Fibroblast of lung (primary cell): ENCODE measurements at regions not wholly inside any gene's neighbourhood (a gene's known extent, or its start where the extent isn't known, plus 50 kb on each side); places are given as distances from the start of the nearest gene placed in this dataset.

Source experiments
- EZH2 ChIP-seq: IDR thresholded peaks from 2 replicates; pipeline ENCODE4 v1.5.1; 2012; ENCODE audit warnings: low read length, control low read depth, mild to moderate bottlenecking; ENCODE audit errors: missing control alignments
- TF ChIP-seq, protein P1 (sequence below), 2 donors: IDR thresholded peaks in 1 of 2; conservative IDR thresholded peaks in 1 of 2; 1 replicate in 1 of 2; 2 replicates in 1 of 2; pipeline ENCODE4 v1.5.1; 2011 to 2012; ENCODE audit warnings: low read length in 2 of 2, control low read depth in 1 of 2, inconsistent platforms in 1 of 2, low read depth in 1 of 2, mild to moderate bottlenecking in 1 of 2

GRCh38 chr6:8556370-8557013 lies 121.1 kb upstream of the SLC35B3 start:
- TF ChIP-seq, protein P1, sequence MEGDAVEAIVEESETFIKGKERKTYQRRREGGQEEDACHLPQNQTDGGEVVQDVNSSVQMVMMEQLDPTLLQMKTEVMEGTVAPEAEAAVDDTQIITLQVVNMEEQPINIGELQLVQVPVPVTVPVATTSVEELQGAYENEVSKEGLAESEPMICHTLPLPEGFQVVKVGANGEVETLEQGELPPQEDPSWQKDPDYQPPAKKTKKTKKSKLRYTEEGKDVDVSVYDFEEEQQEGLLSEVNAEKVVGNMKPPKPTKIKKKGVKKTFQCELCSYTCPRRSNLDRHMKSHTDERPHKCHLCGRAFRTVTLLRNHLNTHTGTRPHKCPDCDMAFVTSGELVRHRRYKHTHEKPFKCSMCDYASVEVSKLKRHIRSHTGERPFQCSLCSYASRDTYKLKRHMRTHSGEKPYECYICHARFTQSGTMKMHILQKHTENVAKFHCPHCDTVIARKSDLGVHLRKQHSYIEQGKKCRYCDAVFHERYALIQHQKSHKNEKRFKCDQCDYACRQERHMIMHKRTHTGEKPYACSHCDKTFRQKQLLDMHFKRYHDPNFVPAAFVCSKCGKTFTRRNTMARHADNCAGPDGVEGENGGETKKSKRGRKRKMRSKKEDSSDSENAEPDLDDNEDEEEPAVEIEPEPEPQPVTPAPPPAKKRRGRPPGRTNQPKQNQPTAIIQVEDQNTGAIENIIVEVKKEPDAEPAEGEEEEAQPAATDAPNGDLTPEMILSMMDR (conservative IDR thresholded peaks at IDR 0.05 in 1 of 2, IDR thresholded peaks at IDR 0.05 in 1 of 2; ENCODE audit: low read depth in 1 of 2, low read length in 2 of 2), result no peak
- no peak for TF ChIP-seq EZH2
